ENCODE measurements at regions not wholly inside any gene's neighbourhood (a gene's known extent, or its start where the extent isn't known, plus 50 kb on each side); places are given as distances from the start of the nearest gene placed in this dataset.
A peak's percentile ranks its signal among the peaks of the same experiment; 100 is the strongest.

DNA sequence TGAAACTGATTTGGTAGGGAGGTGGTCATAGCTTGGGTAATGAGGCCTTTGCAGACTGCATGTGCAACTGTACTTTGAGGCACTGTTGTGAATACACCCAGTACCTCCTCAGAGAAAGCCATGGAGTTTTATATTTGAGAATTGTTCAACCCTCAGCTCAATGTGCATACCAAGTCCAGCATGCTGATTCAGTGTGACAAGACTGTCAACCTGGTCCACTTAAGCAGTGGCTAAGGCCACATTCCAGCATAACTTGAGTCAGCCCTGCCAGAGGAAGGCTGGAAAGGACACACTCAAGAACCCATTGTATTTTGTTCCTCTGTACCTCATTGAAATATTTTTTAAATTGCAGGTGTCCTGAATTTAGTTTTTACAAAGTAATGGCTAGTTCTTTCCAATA lies 121.8 kb upstream of the HNMT start:
- TF ChIP-seq CREB1 (IDR thresholded peaks at IDR 0.05; ENCODE audit: low read depth) (no peak), REST (IDR thresholded peaks at IDR 0.05; ENCODE audit: low read depth) (no peak), YY1 (IDR thresholded peaks at IDR 0.05; ENCODE audit: low read depth) (no peak), RAD21 (IDR thresholded peaks at IDR 0.05; ENCODE audit: low read depth) (no peak), FOXM1 (IDR thresholded peaks at IDR 0.05; ENCODE audit: borderline replicate concordance, low read depth) (no peak), EP300 (IDR thresholded peaks at IDR 0.05; ENCODE audit: borderline replicate concordance) (no peak), NFIC (IDR thresholded peaks at IDR 0.05) (no peak), ZBTB7A (IDR thresholded peaks at IDR 0.05; ENCODE audit: low read depth) (no peak), TAF1 (IDR thresholded peaks at IDR 0.05; ENCODE audit: low read depth) (no peak), MAX (IDR thresholded peaks at IDR 0.05) (no peak), TEAD4 (IDR thresholded peaks at IDR 0.05) (peak; percentile 40; the same call in 1 of the 2 replicates)
- TF ChIP-seq, protein P1, sequence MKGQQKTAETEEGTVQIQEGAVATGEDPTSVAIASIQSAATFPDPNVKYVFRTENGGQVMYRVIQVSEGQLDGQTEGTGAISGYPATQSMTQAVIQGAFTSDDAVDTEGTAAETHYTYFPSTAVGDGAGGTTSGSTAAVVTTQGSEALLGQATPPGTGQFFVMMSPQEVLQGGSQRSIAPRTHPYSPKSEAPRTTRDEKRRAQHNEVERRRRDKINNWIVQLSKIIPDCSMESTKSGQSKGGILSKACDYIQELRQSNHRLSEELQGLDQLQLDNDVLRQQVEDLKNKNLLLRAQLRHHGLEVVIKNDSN (IDR thresholded peaks at IDR 0.05): no peak

Measured in Ishikawa (cell line).